HFFc6 (cell line): ENCODE measurements at regions not wholly inside any gene's neighbourhood (a gene's known extent, or its start where the extent isn't known, plus 50 kb on each side); places are given as distances from the start of the nearest gene placed in this dataset.

Experiments used
- DNase-seq: peaks from one replicate; pipeline ENCODE4 v3.0.0-alpha.2; 2018
- H3K27ac Mint-ChIP-seq: 2 replicates; pipeline ENCODE4 v1.8.0; 2020; ENCODE audit warnings: mild to moderate bottlenecking, mixed read lengths
- H3K27me3 Mint-ChIP-seq: 2 replicates; pipeline ENCODE4 v1.8.0; 2021; ENCODE audit warnings: mild to moderate bottlenecking, moderate library complexity, mixed read lengths; ENCODE audit not compliant: insufficient read depth
- H3K36me3 Mint-ChIP-seq: 2 replicates; pipeline ENCODE4 v1.8.0; 2021; ENCODE audit warnings: low read depth, mixed read lengths
- H3K4me1 Mint-ChIP-seq: 2 replicates; pipeline ENCODE4 v1.8.0; 2020; ENCODE audit warnings: low read depth, mixed read lengths
- H3K4me3 Mint-ChIP-seq: 2 replicates; pipeline ENCODE4 v1.8.0; 2020; ENCODE audit warnings: mild to moderate bottlenecking, moderate library complexity, mixed read lengths
- H3K9me3 Mint-ChIP-seq: 2 replicates; pipeline ENCODE4 v1.8.0; 2020; ENCODE audit warnings: mild to moderate bottlenecking, mixed read lengths
- CTCF ChIP-seq: fragments of 200-600 bp; sonication (generic); IDR thresholded peaks from 2 replicates; pipeline ENCODE4 v1.5.0; 2021; ENCODE audit warnings: antibody characterized with exemption, mild to moderate bottlenecking

- DNase-seq, result peak; percentile 65
- Mint-ChIP-seq H3K36me3 (no peaks in the 10 kb centered on the region), H3K27ac (no peak overlapping the region), H3K27me3 (peaks cover 10% of the 10 kb centered on the region), H3K4me3 (no peak overlapping the region), H3K9me3 (no peaks in the 10 kb centered on the region), H3K4me1 (no peaks in the 10 kb centered on the region)
- TF ChIP-seq CTCF, result peak; percentile 96
Observed at GRCh38 chr6:85323435-85324040, 126.3 kb upstream of the NT5E start.

GRCh38 chr6:85322446-85323105 lies 127.3 kb upstream of the NT5E start:
- Mint-ChIP-seq H3K4me1 (no peaks in the 10 kb centered on the region), H3K27me3 (peaks cover 10% of the 10 kb centered on the region)

GRCh38 chr6:85321906-85322305 lies 128.0 kb upstream of the NT5E start:
- TF ChIP-seq CTCF, result no peak

More at GRCh38 chr6:85322446-85323105, 127.3 kb upstream of the NT5E start:
- Mint-ChIP-seq H3K36me3 (no peaks in the 10 kb centered on the region), H3K9me3 (no peaks in the 10 kb centered on the region), H3K27ac (no peak overlapping the region), H3K4me3 (no peak overlapping the region)
- no peak for TF ChIP-seq CTCF
- no peak for DNase-seq

GRCh38 chr6:85314586-85314985 lies 135.3 kb upstream of the NT5E start:
- no peak overlapping the region for H3K27ac Mint-ChIP-seq
- no peak for TF ChIP-seq CTCF
- H3K36me3 Mint-ChIP-seq, result no peaks in the 10 kb centered on the region
- peaks cover 12% of the 10 kb centered on the region; the same call in 1 of the 2 replicates for H3K27me3 Mint-ChIP-seq
- H3K4me3 Mint-ChIP-seq, result no peak overlapping the region
- DNase-seq, result no peak
- H3K4me1 Mint-ChIP-seq, result no peaks in the 10 kb centered on the region
- no peaks in the 10 kb centered on the region for H3K9me3 Mint-ChIP-seq

More at GRCh38 chr6:85321906-85322305, 128.0 kb upstream of the NT5E start:
- Mint-ChIP-seq H3K4me1 (no peaks in the 10 kb centered on the region), H3K27me3 (peaks cover 3% of the 10 kb centered on the region), H3K36me3 (no peaks in the 10 kb centered on the region), H3K27ac (no peak overlapping the region), H3K9me3 (no peaks in the 10 kb centered on the region), H3K4me3 (no peak overlapping the region)
- no peak for DNase-seq

GRCh38 chr6:85300581-85300980 lies 149.3 kb upstream of the NT5E start:
- Mint-ChIP-seq H3K27ac (no peak overlapping the region), H3K4me3 (peak overlapping the region; percentile 55; the same call in 1 of the 2 replicates), H3K27me3 (no peaks in the 10 kb centered on the region; the same call in none of the 2 replicates), H3K4me1 (no peaks in the 10 kb centered on the region), H3K36me3 (no peaks in the 10 kb centered on the region), H3K9me3 (no peaks in the 10 kb centered on the region)
- TF ChIP-seq CTCF, result no peak
- no peak for DNase-seq
